Right lobe of liver (tissue), 4 donors: ENCODE measurements at regions not wholly inside any gene's neighbourhood (a gene's known extent, or its start where the extent isn't known, plus 50 kb on each side); places are given as distances from the start of the nearest gene placed in this dataset.

ENCODE experiments used
- POLR2A ChIP-seq: fragments of 450-650 bp; IDR thresholded peaks from one replicate; pipeline ENCODE4 v1.6.1; 2017; ENCODE audit warnings: antibody characterized with exemption, mild to moderate bottlenecking
- TF ChIP-seq, protein P1 (sequence below), 4 donors: fragments of 200-600 bp in 3 of 4; fragments of 450-650 bp in 1 of 4; IDR thresholded peaks; one replicate each; pipeline versions ENCODE4 v1.5.1 to v1.8.0; 2016 to 2022; ENCODE audit warnings: antibody characterized with exemption in 4 of 4, mild to moderate bottlenecking in 2 of 4
- donor health status: DM: no; HTN: no; CAD: no.
- donor health status: DM: no; HTN: no; CAD: no.
- donor health status: DM: no; HTN: yes; CAD: no.

- no peak for TF ChIP-seq POLR2A
- TF ChIP-seq, protein P1, sequence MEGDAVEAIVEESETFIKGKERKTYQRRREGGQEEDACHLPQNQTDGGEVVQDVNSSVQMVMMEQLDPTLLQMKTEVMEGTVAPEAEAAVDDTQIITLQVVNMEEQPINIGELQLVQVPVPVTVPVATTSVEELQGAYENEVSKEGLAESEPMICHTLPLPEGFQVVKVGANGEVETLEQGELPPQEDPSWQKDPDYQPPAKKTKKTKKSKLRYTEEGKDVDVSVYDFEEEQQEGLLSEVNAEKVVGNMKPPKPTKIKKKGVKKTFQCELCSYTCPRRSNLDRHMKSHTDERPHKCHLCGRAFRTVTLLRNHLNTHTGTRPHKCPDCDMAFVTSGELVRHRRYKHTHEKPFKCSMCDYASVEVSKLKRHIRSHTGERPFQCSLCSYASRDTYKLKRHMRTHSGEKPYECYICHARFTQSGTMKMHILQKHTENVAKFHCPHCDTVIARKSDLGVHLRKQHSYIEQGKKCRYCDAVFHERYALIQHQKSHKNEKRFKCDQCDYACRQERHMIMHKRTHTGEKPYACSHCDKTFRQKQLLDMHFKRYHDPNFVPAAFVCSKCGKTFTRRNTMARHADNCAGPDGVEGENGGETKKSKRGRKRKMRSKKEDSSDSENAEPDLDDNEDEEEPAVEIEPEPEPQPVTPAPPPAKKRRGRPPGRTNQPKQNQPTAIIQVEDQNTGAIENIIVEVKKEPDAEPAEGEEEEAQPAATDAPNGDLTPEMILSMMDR (IDR thresholded peaks at IDR 0.05), result no peak
Measured at GRCh38 chrY:19351616-19352015, 392.9 kb downstream of the KDM5D start.
